ENCODE measurements at regions not wholly inside any gene's neighbourhood (a gene's known extent, or its start where the extent isn't known, plus 50 kb on each side); places are given as distances from the start of the nearest gene placed in this dataset.

GRCh38 chr2:107398683-107399082 is 428.0 kb upstream of the RGPD4 start (continued):
- TF ChIP-seq AFF4 (CRISPR knock-in tag; IDR thresholded peaks at IDR 0.05; ENCODE audit: borderline replicate concordance) (no peak), CREB1 (CRISPR knock-in tag; IDR thresholded peaks at IDR 0.05) (no peak), ESRRA (CRISPR knock-in tag; IDR thresholded peaks at IDR 0.05; ENCODE audit: borderline replicate concordance) (no peak)
- TF ChIP-seq, protein P1, sequence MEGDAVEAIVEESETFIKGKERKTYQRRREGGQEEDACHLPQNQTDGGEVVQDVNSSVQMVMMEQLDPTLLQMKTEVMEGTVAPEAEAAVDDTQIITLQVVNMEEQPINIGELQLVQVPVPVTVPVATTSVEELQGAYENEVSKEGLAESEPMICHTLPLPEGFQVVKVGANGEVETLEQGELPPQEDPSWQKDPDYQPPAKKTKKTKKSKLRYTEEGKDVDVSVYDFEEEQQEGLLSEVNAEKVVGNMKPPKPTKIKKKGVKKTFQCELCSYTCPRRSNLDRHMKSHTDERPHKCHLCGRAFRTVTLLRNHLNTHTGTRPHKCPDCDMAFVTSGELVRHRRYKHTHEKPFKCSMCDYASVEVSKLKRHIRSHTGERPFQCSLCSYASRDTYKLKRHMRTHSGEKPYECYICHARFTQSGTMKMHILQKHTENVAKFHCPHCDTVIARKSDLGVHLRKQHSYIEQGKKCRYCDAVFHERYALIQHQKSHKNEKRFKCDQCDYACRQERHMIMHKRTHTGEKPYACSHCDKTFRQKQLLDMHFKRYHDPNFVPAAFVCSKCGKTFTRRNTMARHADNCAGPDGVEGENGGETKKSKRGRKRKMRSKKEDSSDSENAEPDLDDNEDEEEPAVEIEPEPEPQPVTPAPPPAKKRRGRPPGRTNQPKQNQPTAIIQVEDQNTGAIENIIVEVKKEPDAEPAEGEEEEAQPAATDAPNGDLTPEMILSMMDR (IDR thresholded peaks at IDR 0.05): no peak

- CTCF ChIA-PET: no interaction called here
- POLR2A ChIA-PET: no interaction called here
- no peaks in the 10 kb centered on the region for H3K36me3 Mint-ChIP-seq
- TF ChIP-seq ETV6 (CRISPR knock-in tag; IDR thresholded peaks at IDR 0.05): no peak
- TF ChIP-seq, protein P2, sequence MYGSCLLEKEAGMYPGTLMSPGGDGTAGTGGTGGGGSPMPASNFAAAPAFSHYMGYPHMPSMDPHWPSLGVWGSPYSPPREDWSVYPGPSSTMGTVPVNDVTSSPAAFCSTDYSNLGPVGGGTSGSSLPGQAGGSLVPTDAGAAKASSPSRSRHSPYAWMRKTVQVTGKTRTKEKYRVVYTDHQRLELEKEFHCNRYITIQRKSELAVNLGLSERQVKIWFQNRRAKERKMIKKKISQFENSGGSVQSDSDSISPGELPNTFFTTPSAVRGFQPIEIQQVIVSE (CRISPR knock-in tag; IDR thresholded peaks at IDR 0.05; ENCODE audit: borderline replicate concordance): no peak
- TF ChIP-seq ZNF423 (CRISPR knock-in tag; IDR thresholded peaks at IDR 0.05): no peak
- TF ChIP-seq ZNF671 (CRISPR knock-in tag; IDR thresholded peaks at IDR 0.05): no peak
- TF ChIP-seq ATF3 (CRISPR knock-in tag; conservative IDR thresholded peaks at IDR 0.05): no peak
- no peak for TF ChIP-seq SMAD3 (CRISPR knock-in tag; IDR thresholded peaks at IDR 0.05; ENCODE audit: borderline replicate concordance)
- TF ChIP-seq ZNF425 (CRISPR knock-in tag; conservative IDR thresholded peaks at IDR 0.05): no peak
- TF ChIP-seq ZBTB21 (CRISPR knock-in tag; IDR thresholded peaks at IDR 0.05; ENCODE audit: borderline replicate concordance): no peak
- no peak for TF ChIP-seq ATF6 (CRISPR knock-in tag; IDR thresholded peaks at IDR 0.05)
- no peak for TF ChIP-seq ZNF396 (CRISPR knock-in tag; IDR thresholded peaks at IDR 0.05; ENCODE audit: borderline replicate concordance)
- no peak for TF ChIP-seq JUN (CRISPR knock-in tag; IDR thresholded peaks at IDR 0.05)
- no peak for TF ChIP-seq ZNF263 (CRISPR knock-in tag; IDR thresholded peaks at IDR 0.05; ENCODE audit: low read depth)
- TF ChIP-seq AFF4 (CRISPR knock-in tag; IDR thresholded peaks at IDR 0.05; ENCODE audit: borderline replicate concordance): no peak
- TF ChIP-seq, protein P3, sequence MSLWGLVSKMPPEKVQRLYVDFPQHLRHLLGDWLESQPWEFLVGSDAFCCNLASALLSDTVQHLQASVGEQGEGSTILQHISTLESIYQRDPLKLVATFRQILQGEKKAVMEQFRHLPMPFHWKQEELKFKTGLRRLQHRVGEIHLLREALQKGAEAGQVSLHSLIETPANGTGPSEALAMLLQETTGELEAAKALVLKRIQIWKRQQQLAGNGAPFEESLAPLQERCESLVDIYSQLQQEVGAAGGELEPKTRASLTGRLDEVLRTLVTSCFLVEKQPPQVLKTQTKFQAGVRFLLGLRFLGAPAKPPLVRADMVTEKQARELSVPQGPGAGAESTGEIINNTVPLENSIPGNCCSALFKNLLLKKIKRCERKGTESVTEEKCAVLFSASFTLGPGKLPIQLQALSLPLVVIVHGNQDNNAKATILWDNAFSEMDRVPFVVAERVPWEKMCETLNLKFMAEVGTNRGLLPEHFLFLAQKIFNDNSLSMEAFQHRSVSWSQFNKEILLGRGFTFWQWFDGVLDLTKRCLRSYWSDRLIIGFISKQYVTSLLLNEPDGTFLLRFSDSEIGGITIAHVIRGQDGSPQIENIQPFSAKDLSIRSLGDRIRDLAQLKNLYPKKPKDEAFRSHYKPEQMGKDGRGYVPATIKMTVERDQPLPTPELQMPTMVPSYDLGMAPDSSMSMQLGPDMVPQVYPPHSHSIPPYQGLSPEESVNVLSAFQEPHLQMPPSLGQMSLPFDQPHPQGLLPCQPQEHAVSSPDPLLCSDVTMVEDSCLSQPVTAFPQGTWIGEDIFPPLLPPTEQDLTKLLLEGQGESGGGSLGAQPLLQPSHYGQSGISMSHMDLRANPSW (CRISPR knock-in tag; conservative IDR thresholded peaks at IDR 0.05; ENCODE audit: low read depth): no peak
These were observed 424.4 kb upstream of the RGPD4 start for GRCh38 chr2:107402330-107402729.

More at GRCh38 chr2:107402330-107402729, 424.4 kb upstream of the RGPD4 start:
- H3K27me3 Mint-ChIP-seq (ENCODE audit: low read depth): no peaks in the 10 kb centered on the region
- H3K27ac Mint-ChIP-seq: no peak overlapping the region
- no peaks in the 10 kb centered on the region for H3K9me3 Mint-ChIP-seq
- H3K4me3 Mint-ChIP-seq: no peak overlapping the region
- DNase-seq (ENCODE audit: low spot score): no peak
- H3K4me1 Mint-ChIP-seq: no peaks in the 10 kb centered on the region
- no peak for ATAC-seq
